ENCODE measurements at regions not wholly inside any gene's neighbourhood (a gene's known extent, or its start where the extent isn't known, plus 50 kb on each side); places are given as distances from the start of the nearest gene placed in this dataset.

DNA sequence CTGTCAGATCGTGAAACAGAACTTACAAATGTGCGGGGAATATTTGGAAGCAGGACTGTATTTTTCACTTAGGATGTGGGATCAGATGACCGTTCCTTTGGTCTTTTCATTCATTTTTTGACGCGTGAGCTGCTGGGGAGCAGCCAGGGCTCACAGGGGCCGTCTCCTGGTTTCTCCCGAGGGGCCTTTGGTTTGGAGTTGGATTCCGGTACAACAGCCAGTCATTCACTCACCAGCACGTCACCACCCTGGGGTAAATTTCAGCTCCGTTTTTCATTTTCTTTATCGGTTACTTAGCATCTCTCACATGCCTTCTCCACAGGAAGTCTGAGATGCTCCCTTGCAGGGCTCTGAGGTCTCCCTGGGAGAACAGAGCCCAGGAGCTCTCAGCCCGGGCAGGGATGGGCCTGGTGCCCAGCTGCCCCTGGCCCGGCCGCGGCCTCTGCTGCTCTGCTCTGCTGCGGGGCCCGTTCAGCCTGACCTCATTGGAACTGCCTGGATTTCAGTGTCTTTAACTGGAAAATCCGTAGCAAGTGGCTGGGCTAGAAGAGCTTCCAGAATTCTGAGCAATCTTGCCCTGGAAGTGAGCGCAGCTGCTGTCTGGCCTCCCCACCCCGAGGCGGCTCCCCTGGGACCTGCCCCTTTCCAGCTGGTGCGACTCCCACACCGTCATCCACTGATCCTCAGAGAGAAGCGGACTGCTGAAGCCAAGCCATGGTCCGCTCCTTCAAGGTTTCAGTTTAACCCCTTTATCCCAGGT is 335.6 kb downstream of the EIPR1 start:
- no peak overlapping the region for H3K27ac ChIP-seq (ENCODE audit: low read depth, low read length)
- no peaks in the 10 kb centered on the region for H3K27me3 ChIP-seq (replicated peaks in 1 of 4; ENCODE audit: control insufficient read depth in 3 of 4, extremely low read depth in 1 of 4, insufficient read depth in 3 of 4, low read length in 3 of 4)
- H2BK20ac ChIP-seq (ENCODE audit: low read length): no peak overlapping the region
- H3K23ac ChIP-seq (ENCODE audit: insufficient read length): no peak overlapping the region
- CTCF ChIA-PET (ENCODE audit: partially characterized antibody): no interaction called here
- H4K5ac ChIP-seq (ENCODE audit: insufficient read length, low read depth, low read length): no peak overlapping the region
- H3K4ac ChIP-seq (replicated peaks; ENCODE audit: insufficient read length, low read depth, low read length): no peak overlapping the region
- H3K79me1 ChIP-seq (ENCODE audit: low read depth, low read length): peaks cover 2% of the 10 kb centered on the region; the same call in 1 of the 2 replicates
- H2BK12ac ChIP-seq (ENCODE audit: low read depth, low read length): no peak overlapping the region
- H3K36me3 ChIP-seq (ENCODE audit: control insufficient read depth in 2 of 4, insufficient read depth in 4 of 4, low read length in 3 of 4): no peaks in the 10 kb centered on the region; a peak in 1 of 8 replicates
- POLR2A ChIA-PET (ENCODE audit: partially characterized antibody): no interaction called here
- H3K56ac ChIP-seq (replicated peaks; ENCODE audit: insufficient read length, low read depth, low read length): no peak overlapping the region
- H3K23me2 ChIP-seq (ENCODE audit: low read depth, low read length): peaks cover 11% of the 10 kb centered on the region
- H2BK5ac ChIP-seq (ENCODE audit: low read depth, low read length): no peak overlapping the region
- peaks cover 0 to 10% of the 10 kb centered on the region in 2 experiments for H4K20me1 ChIP-seq (replicated peaks in 1 of 2; ENCODE audit: control insufficient read depth in 1 of 2, insufficient read depth in 2 of 2, low read length in 2 of 2)
- H3K4me3 ChIP-seq (ENCODE audit: extremely low read depth in 1 of 4, insufficient read depth in 2 of 4, low read depth in 3 of 4, low read length in 4 of 4): no peak overlapping the region
- 85% methylated on average over 21 of the region's 25 CpGs; no CpG with 5 or more reads in 1 of the 2 experiments for WGBS, 2 experiments (ENCODE audit: extremely low coverage in 1 of 2, insufficient coverage in 1 of 2, insufficient read length in 1 of 2, insufficient replicate concordance in 2 of 2, low coverage in 1 of 2, low lambda C conversion rate in 2 of 2, missing lambda C conversion rate in 1 of 2)
- no peak overlapping the region for H3K18ac ChIP-seq (ENCODE audit: extremely low read depth, low read length)
- H3K4me1 ChIP-seq (replicated peaks in 1 of 4; ENCODE audit: control insufficient read depth in 3 of 4, insufficient read depth in 4 of 4, low read length in 3 of 4): no peaks in the 10 kb centered on the region
- no peak for DNase-seq (ENCODE audit: low read depth in 1 of 2, low spot score in 2 of 2)
- no peak overlapping the region for H2AK5ac ChIP-seq (ENCODE audit: low read depth, low read length)
- no peak overlapping the region for H3K9ac ChIP-seq (replicated peaks in 1 of 4; ENCODE audit: extremely low read depth in 1 of 4, low read depth in 3 of 4, low read length in 3 of 4)
- H3K9me3 ChIP-seq (ENCODE audit: insufficient read depth in 2 of 2, low read depth in 1 of 2, low read length in 1 of 2): peaks cover 2 to 10% of the 10 kb centered on the region in 2 experiments; a peak in 2 of 4 replicates
- no peak overlapping the region for H3K4me2 ChIP-seq (ENCODE audit: insufficient read depth in 1 of 2, low read depth in 2 of 2, low read length in 2 of 2)
- H2BK15ac ChIP-seq (ENCODE audit: low read length): no peak overlapping the region
- H4K8ac ChIP-seq (ENCODE audit: extremely low read depth, insufficient read depth, low read length): no peak overlapping the region
- H4K91ac ChIP-seq (replicated peaks; ENCODE audit: insufficient read length, low read length): no peak overlapping the region
- no peaks in the 10 kb centered on the region for H3K79me2 ChIP-seq (ENCODE audit: control insufficient read depth in 1 of 2, insufficient read depth in 2 of 2, low read length in 2 of 2)
- no peak overlapping the region for H2BK120ac ChIP-seq (replicated peaks; ENCODE audit: low read depth, low read length)
- no peak for FAIRE-seq
- no peak overlapping the region for H3K14ac ChIP-seq (ENCODE audit: insufficient read length)
- H2AFZ ChIP-seq (ENCODE audit: low read length): no peak overlapping the region
- no peak for TF ChIP-seq SP2 (IDR thresholded peaks at IDR 0.05; ENCODE audit: low read length)
- no peak for TF ChIP-seq TCF12 (IDR thresholded peaks at IDR 0.05; ENCODE audit: low read depth, low read length)
- no peak for TF ChIP-seq CEBPB (IDR thresholded peaks at IDR 0.05; ENCODE audit: low read depth, low read length)
- TF ChIP-seq RBBP5 (IDR thresholded peaks at IDR 0.05; ENCODE audit: borderline replicate concordance, low read depth, low read length): no peak
- no peak for TF ChIP-seq GABPA (IDR thresholded peaks at IDR 0.05; ENCODE audit: borderline replicate concordance, insufficient read depth, low read length)

Measured in H1 (cell line).